ENCODE measurements at regions not wholly inside any gene's neighbourhood (a gene's known extent, or its start where the extent isn't known, plus 50 kb on each side); places are given as distances from the start of the nearest gene placed in this dataset.

GRCh38 chrX:149151805-149152757 lies 353.0 kb downstream of the IDS start:
- DNase-seq (ENCODE audit: low spot score): no peak

GRCh38 chrX:149145845-149146285 lies 359.2 kb downstream of the IDS start:
- no peak for DNase-seq (ENCODE audit: low spot score)

- DNase-seq (ENCODE audit: low spot score): no peak
These were observed 373.3 kb downstream of the IDS start for GRCh38 chrX:149131774-149132173.

- DNase-seq (ENCODE audit: low spot score): no peak
These were observed 375.3 kb downstream of the IDS start for GRCh38 chrX:149129767-149130166.

- no peak for DNase-seq (ENCODE audit: low spot score)
These were observed 380.5 kb downstream of the IDS start for GRCh38 chrX:149124526-149125108.

DNA sequence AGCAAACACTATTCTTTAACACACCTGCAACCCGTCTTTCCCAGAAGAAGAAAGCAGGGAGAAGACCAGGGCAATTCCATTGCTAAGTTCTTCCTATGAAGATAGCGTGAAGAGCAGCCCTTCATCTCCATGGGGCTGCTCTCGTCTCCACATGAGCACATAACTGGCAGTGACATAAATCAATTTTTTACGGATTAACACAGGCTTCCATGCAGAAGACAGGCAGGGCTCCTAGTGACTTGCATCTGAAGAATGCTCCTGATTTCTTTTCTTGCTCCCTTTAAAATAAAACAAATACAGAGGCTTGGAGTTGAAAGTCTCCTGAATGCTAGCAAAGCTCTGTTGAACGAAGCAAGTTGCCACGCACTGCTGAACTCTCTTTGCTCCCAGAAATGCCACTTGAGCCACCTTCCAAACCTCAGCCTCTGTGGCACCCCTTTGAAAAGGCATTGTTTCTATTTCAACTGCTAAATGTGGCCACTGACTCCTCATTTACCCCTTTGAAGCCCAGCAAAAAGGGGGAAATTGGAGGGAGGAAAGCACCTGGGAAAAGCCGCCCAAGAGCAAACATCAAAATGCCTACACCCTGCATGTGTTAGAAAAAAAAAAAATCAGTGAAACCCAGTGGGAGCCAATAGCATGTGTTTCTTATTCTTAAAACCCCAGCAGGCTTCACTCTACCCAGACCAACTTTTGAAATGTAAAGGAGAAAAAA lies 383.7 kb downstream of the IDS start:
- no peak for DNase-seq (ENCODE audit: low spot score)

DNA sequence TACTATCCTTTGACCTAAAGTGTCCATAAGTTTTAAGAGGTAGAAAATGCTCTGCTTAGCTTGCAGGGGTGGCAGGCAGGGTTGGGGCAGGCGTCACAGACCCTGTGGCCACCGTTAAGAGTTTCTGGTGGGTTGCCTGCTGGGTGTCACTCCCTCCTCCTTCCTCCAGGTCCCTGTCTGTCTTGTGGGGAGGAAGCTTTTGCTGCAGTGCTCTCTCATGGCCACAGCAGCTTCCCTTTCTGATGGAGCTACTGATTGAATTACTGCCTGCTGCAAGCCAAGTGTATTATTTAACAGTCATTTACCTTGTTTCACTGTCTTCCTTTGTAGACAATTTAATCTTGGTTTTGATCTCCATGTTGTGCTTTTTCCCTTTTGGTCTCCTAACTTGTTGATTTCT lies 384.6 kb downstream of the IDS start:
- no peak for DNase-seq (ENCODE audit: low spot score)

DNA sequence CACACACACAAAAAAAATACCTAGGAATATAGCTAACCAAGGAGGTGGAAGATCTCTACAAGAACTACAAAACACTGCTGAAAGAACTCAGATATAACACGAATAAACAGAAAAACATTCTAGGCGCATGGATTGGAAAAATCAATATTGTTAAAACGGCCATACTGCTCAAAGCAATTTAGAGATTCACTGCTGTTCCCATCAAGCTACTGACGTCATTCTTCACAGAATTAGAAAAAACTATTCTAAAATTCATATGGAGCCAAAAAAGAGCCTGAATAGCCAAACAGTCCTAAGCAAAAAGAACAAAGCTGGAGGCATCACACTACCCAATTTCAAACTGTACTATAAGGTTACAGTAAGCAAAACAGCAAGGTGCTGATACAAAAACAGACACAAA lies 390.2 kb downstream of the IDS start:
- no peak for DNase-seq (ENCODE audit: low spot score)

DNA sequence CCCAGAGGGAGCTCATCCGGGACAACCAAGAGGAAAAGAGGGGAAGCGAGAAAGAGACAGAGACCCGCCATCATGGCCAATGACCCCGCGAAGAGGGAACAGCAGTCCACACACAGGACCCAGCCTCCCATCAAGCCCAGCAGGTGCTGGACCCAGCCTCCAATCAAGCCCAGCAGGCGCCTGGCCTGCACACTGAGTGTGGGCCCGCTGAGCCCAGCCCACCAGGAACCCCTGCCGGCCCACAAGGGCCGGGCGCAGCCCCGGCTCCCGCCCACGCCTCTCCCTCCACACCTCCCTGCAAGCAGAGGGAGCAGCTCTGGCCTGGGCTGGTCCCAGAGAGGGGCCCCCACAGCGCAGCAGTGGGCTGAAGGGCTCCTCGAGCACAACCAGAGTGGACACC lies 391.1 kb downstream of the IDS start:
- DNase-seq (ENCODE audit: low spot score): no peak

DNA sequence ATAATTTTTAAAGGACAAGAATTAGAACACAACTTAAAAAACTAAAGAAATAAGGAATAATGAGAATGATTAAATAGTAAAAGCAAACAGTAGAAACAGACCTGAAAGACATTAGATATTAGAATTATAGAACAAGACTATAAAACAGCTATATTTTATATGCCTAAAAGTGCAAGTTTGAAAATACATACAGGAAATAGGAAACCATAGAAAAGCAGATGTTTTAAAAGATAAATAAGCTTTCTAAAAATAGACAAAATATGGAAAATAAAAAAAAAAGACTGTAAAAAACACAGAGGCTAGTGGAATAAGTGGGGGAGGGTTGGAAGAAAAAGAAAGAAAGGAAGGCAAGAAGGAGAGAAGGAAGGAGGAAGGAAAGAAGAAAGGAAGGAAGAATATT lies 407.3 kb downstream of the IDS start:
- no peak for DNase-seq (ENCODE audit: low spot score)

DNA sequence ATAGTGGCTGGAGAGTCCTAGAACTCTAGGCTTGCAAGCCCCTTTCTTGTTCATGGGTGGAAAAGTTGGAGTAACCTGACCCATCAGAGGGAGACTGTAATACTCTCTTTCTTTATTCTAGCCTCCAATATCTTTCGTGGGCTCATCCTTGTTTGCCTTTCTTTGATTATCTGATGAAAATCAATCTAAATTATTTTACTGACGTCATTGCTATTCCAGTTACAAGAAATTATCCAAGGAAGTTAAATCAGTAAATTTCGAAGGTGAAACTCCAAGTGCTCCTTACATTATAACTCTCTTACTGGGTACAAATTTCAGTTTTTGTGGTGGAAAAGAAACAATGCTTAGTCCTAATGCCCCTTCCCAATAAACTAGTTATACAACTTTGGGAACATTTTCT lies 412.9 kb downstream of the IDS start:
- no peak for DNase-seq (ENCODE audit: low spot score)

DNA sequence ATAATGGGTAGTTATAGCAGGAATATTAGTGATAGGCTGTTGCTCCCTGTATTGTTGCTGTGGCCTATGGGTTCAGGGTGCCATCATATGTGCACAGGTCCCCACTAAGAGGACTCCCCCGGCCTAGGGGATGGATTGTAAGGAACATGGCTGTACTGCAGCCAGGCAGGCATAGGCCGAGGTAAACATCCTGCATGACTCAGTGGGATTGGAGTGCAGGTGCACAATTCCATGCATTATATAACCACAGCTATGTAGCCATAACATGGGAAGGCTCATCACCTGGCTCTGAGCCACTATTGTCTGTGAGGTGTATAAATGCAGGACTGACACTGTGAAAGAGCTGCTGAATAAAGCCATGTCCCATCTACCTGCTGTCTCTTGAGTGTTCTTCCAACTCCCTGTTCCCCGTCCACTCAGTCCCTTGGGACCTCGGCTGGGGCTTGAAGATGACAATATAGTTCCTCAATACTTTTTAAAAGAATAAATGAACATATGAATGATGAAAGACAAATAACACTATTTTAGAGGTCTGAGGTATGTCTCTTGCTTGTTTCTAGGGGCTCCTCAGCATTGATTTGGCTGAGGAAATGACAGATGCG lies 425.2 kb downstream of the IDS start:
- DNase-seq (ENCODE audit: low spot score): no peak

GRCh38 chrX:149074398-149074797 lies 430.7 kb downstream of the IDS start:
- DNase-seq (ENCODE audit: low spot score): no peak

DNA sequence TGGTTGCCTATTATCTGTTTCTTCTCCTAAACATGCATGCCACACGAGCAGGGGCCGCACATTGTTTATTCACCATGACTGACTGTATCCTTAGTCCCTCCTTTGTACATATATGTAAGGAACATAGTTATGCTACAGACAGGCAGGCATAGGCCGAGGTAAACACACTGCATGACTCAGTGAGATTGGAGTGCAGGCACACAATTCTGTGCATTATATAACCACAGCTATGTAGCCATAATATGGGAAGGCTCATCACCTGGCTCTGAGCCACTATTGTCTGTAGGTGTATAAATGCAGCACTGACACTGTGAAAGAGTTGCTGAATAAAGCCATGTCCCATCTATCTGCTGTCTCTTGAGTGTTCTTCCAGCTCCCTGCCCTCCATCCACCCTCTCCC lies 431.6 kb downstream of the IDS start:
- no peak for DNase-seq (ENCODE audit: low spot score)

GRCh38 chrX:149069899-149070298 lies 435.2 kb downstream of the IDS start:
- no peak for DNase-seq (ENCODE audit: low spot score)

- no peak for DNase-seq (ENCODE audit: low spot score)
These were observed 444.2 kb downstream of the IDS start for GRCh38 chrX:149060921-149061320.
